ENCODE measurements at regions not wholly inside any gene's neighbourhood (a gene's known extent, or its start where the extent isn't known, plus 50 kb on each side); places are given as distances from the start of the nearest gene placed in this dataset.
"Not testable (repeated sequence)": the region's sequence is repeated elsewhere in the genome, so short reads cannot be mapped to it uniquely, and the experiment has no call there.

GRCh38 chr12:128004383-128004938 is 262.5 kb upstream of the TMEM132C start:
- peaks cover 8% of the 10 kb centered on the region for H3K9me3 Mint-ChIP-seq
- H3K27me3 Mint-ChIP-seq: no peaks in the 10 kb centered on the region
- H3K4me3 Mint-ChIP-seq: no peak overlapping the region
- ATAC-seq: no peak
- DNase-seq: no peak
- no peak overlapping the region for H3K27ac Mint-ChIP-seq
- no peaks in the 10 kb centered on the region for H3K36me3 Mint-ChIP-seq (ENCODE audit: low read depth)
- no peaks in the 10 kb centered on the region for H3K4me1 Mint-ChIP-seq

DNA sequence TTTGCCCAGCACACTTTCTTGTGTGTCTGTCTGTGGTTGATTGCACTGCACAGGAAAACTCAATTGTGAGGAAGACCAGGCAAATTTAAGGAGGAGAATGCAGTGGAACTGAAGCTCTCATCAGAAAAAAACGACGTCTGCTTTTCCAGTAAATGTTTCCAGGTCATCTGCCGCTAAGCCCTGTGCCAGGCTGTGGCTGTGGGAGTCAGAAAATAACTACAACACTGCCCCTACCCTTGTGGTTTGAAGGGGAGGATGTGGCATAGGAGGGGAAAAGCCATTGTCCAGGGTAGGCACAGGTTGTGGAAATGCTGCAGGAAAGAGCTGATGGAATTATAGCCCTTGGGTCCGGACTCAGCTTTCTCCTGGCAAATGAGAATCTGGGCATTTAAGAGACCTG is 259.7 kb upstream of the TMEM132C start:
- Mint-ChIP-seq H3K9me3 (no peaks in the 10 kb centered on the region), H3K27me3 (no peaks in the 10 kb centered on the region), H3K4me1 (no peaks in the 10 kb centered on the region), H3K36me3 (ENCODE audit: low read depth) (no peaks in the 10 kb centered on the region), H3K4me3 (no peak overlapping the region), H3K27ac (no peak overlapping the region)
- ATAC-seq (no peak), DNase-seq (no peak)

- no peak for ATAC-seq
- Mint-ChIP-seq H3K9me3 (no peaks in the 10 kb centered on the region), H3K27me3 (no peaks in the 10 kb centered on the region), H3K4me1 (no peaks in the 10 kb centered on the region), H3K4me3 (no peak overlapping the region), H3K27ac (no peak overlapping the region), H3K36me3 (ENCODE audit: low read depth) (no peaks in the 10 kb centered on the region)
- no peak for DNase-seq
Measured at GRCh38 chr12:128008341-128008740, 258.6 kb upstream of the TMEM132C start.

- no peaks in the 10 kb centered on the region for H3K36me3 Mint-ChIP-seq (ENCODE audit: low read depth)
- no peak for DNase-seq
- no peaks in the 10 kb centered on the region for H3K27me3 Mint-ChIP-seq
- H3K9me3 Mint-ChIP-seq: peaks cover 4% of the 10 kb centered on the region
- ATAC-seq: no peak
- no peak overlapping the region for H3K4me3 Mint-ChIP-seq
- H3K4me1 Mint-ChIP-seq: no peaks in the 10 kb centered on the region
- no peak overlapping the region for H3K27ac Mint-ChIP-seq
Measured at GRCh38 chr12:128009108-128009507, 257.9 kb upstream of the TMEM132C start.

- ATAC-seq (no peak), DNase-seq (no peak)
- H3K4me1 Mint-ChIP-seq: no peaks in the 10 kb centered on the region
- peaks cover 4% of the 10 kb centered on the region for H3K9me3 Mint-ChIP-seq
- no peak overlapping the region for H3K4me3 Mint-ChIP-seq
- no peak overlapping the region for H3K27ac Mint-ChIP-seq
- no peaks in the 10 kb centered on the region for H3K36me3 Mint-ChIP-seq (ENCODE audit: low read depth)
- no peaks in the 10 kb centered on the region for H3K27me3 Mint-ChIP-seq
Measured at GRCh38 chr12:128012110-128012509, 254.9 kb upstream of the TMEM132C start.

DNA sequence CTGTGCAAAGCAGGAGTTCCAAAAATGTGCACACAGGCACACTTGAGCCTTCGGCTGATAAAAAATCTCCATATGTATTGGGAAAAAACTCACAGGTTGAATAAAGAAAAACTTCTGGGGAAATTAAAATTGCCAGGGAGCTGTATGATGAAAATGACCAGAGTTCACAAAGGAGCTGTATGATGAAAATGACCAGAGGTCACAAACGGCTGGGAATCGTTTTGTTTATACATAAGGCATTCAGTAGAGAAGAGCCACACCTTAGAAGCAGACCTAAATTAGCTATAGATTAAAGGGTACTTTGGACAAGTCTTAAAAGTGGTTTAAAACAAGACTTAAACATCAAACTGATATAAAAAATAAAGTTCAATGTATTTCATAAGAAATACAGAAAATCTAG is 251.7 kb upstream of the TMEM132C start:
- H3K9me3 Mint-ChIP-seq: peaks cover 10% of the 10 kb centered on the region
- H3K4me3 Mint-ChIP-seq: no peak overlapping the region
- no peaks in the 10 kb centered on the region for H3K36me3 Mint-ChIP-seq (ENCODE audit: low read depth)
- H3K4me1 Mint-ChIP-seq: no peaks in the 10 kb centered on the region
- ATAC-seq (no peak), DNase-seq (no peak)
- no peaks in the 10 kb centered on the region for H3K27me3 Mint-ChIP-seq
- H3K27ac Mint-ChIP-seq: no peak overlapping the region

GRCh38 chr12:128018067-128018466 is 248.9 kb upstream of the TMEM132C start:
- ATAC-seq (no peak), DNase-seq (no peak)
- Mint-ChIP-seq H3K27ac (no peak overlapping the region), H3K4me1 (no peaks in the 10 kb centered on the region), H3K36me3 (ENCODE audit: low read depth) (no peaks in the 10 kb centered on the region), H3K27me3 (no peaks in the 10 kb centered on the region), H3K9me3 (peaks cover 10% of the 10 kb centered on the region), H3K4me3 (no peak overlapping the region)

DNA sequence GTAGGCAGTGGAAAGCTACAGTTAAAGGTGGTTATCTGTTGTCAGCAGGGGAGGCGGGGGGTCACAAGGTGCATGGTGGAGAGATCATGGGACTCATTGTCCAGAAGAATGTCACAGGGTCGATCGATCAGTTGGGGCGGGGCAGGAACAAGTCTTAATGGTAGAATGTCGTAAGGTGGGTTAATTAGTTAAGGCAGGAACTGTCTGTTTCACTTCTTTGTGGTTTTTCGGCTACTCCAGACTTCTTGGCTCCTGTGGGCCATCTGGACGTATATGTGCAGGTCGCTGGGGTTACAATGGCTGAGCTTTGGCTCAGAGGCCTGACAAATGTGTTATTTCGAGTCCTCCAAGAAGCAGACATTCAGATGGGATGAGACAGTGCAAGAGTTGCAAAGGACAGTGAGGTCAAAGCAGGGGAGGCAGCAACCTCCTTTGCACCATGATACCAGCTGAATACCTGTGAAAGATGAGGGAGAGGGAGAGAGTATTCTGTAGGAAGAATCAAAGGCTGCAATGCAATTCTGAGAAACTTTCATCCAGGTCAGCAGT is 246.9 kb upstream of the TMEM132C start:
- no peaks in the 10 kb centered on the region for H3K27me3 Mint-ChIP-seq
- H3K36me3 Mint-ChIP-seq (ENCODE audit: low read depth): no peaks in the 10 kb centered on the region
- ATAC-seq (no peak), DNase-seq (no peak)
- H3K27ac Mint-ChIP-seq: no peak overlapping the region
- H3K4me3 Mint-ChIP-seq: no peak overlapping the region
- H3K4me1 Mint-ChIP-seq: no peaks in the 10 kb centered on the region
- H3K9me3 Mint-ChIP-seq: peaks cover 6% of the 10 kb centered on the region

DNA sequence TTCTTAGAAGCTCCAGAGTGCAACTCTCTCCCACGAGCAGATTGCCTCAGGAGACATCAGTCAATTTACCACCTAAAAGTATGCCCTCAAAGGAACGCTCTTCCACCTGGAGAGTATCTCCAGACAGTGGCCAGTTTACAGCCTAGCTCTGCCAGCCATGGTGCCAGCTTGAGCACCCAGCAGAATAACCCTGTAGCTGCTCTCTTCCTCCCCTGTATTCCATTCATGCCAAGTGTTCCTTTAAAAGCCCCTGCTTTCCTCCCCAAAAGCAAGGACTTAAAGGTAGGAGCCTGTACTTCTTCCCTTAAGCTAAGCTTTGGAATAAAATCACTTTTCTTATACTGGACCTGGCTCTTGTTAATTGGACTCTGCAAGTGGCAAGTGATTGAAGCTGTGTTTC is 245.4 kb upstream of the TMEM132C start:
- Mint-ChIP-seq H3K36me3 (ENCODE audit: low read depth) (no peaks in the 10 kb centered on the region), H3K9me3 (peaks cover 10% of the 10 kb centered on the region), H3K27me3 (no peaks in the 10 kb centered on the region), H3K27ac (no peak overlapping the region), H3K4me3 (no peak overlapping the region), H3K4me1 (no peaks in the 10 kb centered on the region)
- no peak for DNase-seq
- no peak for ATAC-seq

GRCh38 chr12:128025589-128026245 is 241.3 kb upstream of the TMEM132C start:
- DNase-seq: no peak
- Mint-ChIP-seq H3K27ac (no peak overlapping the region), H3K9me3 (peaks cover 9% of the 10 kb centered on the region), H3K36me3 (ENCODE audit: low read depth) (no peaks in the 10 kb centered on the region), H3K4me3 (no peak overlapping the region), H3K27me3 (no peaks in the 10 kb centered on the region), H3K4me1 (no peaks in the 10 kb centered on the region)
- ATAC-seq: no peak

DNA sequence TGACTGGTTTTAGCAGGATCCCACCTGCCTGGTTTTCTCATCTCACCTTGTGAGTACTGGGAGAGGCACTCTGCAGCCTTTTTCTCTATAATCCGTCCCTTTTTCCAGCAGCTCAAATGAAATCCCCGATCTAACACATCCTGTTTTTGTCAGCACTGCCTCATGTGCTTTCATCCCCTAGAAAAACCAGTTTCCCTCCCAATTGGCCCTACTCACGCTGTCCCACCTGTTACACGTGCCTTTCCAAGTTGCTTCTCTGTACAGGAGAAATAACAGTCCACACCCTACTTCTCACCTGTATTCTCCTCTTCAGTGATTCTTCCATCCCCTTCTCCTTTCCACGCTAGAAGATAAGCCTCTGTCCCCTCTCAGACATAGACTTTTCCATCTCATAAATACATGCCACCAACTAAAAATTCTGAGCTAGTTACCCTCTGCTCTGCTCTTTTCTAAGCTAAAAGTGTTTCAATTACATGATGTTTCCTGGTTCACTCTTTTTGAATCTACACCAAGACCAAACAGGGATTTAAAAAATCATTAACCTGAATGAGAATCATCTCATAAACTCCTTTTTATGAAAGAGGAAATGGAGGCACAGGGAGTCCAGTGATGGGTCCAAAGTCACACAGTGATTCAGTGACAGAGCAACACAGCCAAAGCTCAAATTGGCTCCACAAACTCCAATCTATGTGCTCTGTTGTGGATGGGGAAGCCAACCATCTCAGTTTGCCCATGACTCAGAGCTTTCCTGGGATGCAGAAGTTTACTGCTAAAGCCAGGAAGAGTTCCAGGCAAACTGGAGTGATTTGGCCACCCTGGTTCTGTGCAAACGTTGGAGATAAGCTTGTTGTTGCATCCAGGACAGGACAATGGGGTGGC is 240.0 kb upstream of the TMEM132C start:
- DNase-seq (no peak), ATAC-seq (no peak)
- no peaks in the 10 kb centered on the region for H3K36me3 Mint-ChIP-seq (ENCODE audit: low read depth)
- H3K4me3 Mint-ChIP-seq: no peak overlapping the region
- no peaks in the 10 kb centered on the region for H3K4me1 Mint-ChIP-seq
- H3K9me3 Mint-ChIP-seq: peaks cover 9% of the 10 kb centered on the region
- H3K27me3 Mint-ChIP-seq: no peaks in the 10 kb centered on the region
- H3K27ac Mint-ChIP-seq: no peak overlapping the region

- no peak overlapping the region for H3K27ac Mint-ChIP-seq
- H3K4me1 Mint-ChIP-seq: no peaks in the 10 kb centered on the region
- DNase-seq (no peak), ATAC-seq (no peak)
- no peaks in the 10 kb centered on the region for H3K36me3 Mint-ChIP-seq (ENCODE audit: low read depth)
- no peaks in the 10 kb centered on the region for H3K27me3 Mint-ChIP-seq
- peaks cover 5% of the 10 kb centered on the region for H3K9me3 Mint-ChIP-seq
- H3K4me3 Mint-ChIP-seq: no peak overlapping the region
Measured at GRCh38 chr12:128033473-128033872, 233.5 kb upstream of the TMEM132C start.

DNA sequence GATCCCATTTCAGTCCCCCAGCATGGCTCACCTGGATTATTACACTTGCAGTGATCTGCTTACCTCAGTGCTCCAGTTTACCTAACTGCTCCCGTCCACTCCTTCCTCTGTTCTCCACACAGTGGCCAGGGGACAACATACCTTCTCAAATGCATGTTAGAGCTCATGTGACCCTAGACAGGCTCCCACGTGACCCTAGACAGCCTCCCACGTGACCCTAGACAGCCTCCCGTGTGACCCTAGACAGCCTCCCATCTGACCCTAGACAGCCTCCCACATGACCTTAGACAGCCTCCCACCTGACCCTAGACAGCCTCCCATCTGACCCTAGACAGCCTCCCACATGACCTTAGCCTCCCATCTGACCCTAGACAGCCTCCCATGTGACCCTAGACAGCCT is 226.0 kb upstream of the TMEM132C start:
- Mint-ChIP-seq H3K9me3 (peaks cover 23% of the 10 kb centered on the region), H3K27me3 (no peaks in the 10 kb centered on the region), H3K27ac (no peak overlapping the region), H3K36me3 (ENCODE audit: low read depth) (no peaks in the 10 kb centered on the region), H3K4me1 (no peaks in the 10 kb centered on the region), H3K4me3 (no peak overlapping the region)
- ATAC-seq (no peak), DNase-seq (no peak)

DNA sequence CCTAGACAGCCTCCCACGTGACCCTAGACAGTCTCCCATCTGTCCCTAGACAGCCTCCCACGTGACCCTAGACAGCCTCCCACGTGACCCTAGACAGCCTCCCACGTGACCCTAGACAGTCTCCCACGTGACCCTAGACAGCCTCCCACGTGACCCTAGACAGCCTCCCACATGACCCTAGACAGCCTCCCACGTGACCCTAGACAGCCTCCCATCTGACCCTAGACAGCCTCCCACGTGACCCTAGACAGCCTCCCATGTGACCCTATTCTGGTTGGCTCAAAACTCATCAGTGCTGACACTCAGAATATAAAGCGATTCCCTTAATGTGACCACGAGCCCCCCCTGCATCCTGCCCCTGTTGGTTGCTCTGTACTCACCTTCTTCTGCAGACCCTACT is 224.7 kb upstream of the TMEM132C start:
- not testable (repeated sequence) for H3K27ac Mint-ChIP-seq; DNase-seq; H3K4me3 Mint-ChIP-seq; H3K36me3 Mint-ChIP-seq (ENCODE audit: low read depth); H3K4me1 Mint-ChIP-seq; ATAC-seq; H3K27me3 Mint-ChIP-seq
- peaks cover 23% of the 10 kb centered on the region for H3K9me3 Mint-ChIP-seq

- Mint-ChIP-seq H3K4me1 (no peaks in the 10 kb centered on the region), H3K4me3 (no peak overlapping the region), H3K36me3 (ENCODE audit: low read depth) (no peaks in the 10 kb centered on the region), H3K27me3 (no peaks in the 10 kb centered on the region), H3K9me3 (peaks cover 24% of the 10 kb centered on the region), H3K27ac (no peak overlapping the region)
- ATAC-seq (no peak), DNase-seq (no peak)
Measured at GRCh38 chr12:128042825-128043224, 224.1 kb upstream of the TMEM132C start.
